Coronary artery (tissue), 2 donors: ENCODE measurements at regions not wholly inside any gene's neighbourhood (a gene's known extent, or its start where the extent isn't known, plus 50 kb on each side); places are given as distances from the start of the nearest gene placed in this dataset.

Source experiments
- DNase-seq: peaks from one replicate; pipeline ENCODE4 v3.0.0-alpha.2; 2017; ENCODE audit warnings: low spot score
- H3K27ac ChIP-seq, 2 donors: fragments of 200-600 bp; sonication (generic); one replicate each; pipeline ENCODE4 v1.5.1; 2016 to 2019
- H3K4me3 ChIP-seq: fragments of 200-600 bp; sonication (generic); 2 replicates; pipeline ENCODE4 v1.5.1; 2016; ENCODE audit warnings: mild to moderate bottlenecking, moderate library complexity
- CTCF ChIP-seq: fragments of 200-600 bp; sonication (generic); IDR thresholded peaks from one replicate; pipeline ENCODE4 v1.5.1; 2019; ENCODE audit warnings: antibody characterized with exemption

GRCh38 chr4:81804849-81805248 is 333.1 kb upstream of the RASGEF1B start:
- Histone ChIP-seq H3K4me3 (no peak overlapping the region), H3K27ac (no peak overlapping the region)
- no peak for TF ChIP-seq CTCF
- DNase-seq: no peak

GRCh38 chr4:81802285-81802846 is 330.7 kb upstream of the RASGEF1B start:
- no peak for TF ChIP-seq CTCF
- Histone ChIP-seq H3K4me3 (no peak overlapping the region), H3K27ac (no peak overlapping the region)
- DNase-seq: no peak

DNA sequence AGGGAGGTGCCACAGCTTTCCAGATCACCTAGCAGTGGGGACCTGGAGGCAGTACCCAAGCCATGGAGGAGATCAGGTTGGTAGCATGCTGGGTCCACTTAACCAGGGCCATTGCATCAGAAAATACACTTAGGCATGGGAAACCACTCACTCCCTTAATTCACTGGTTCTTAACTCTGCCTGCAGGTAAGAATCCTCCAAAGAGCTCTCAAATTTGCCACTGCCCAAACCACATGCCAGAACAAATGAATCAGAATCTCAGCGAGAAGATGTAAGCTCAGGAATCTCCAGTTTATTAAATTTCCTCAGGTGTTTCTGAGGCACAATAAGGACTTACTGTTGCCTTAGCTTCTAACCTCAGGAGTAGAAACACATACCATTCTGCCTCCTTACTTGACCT is 327.7 kb upstream of the RASGEF1B start:
- TF ChIP-seq CTCF: no peak
- no peak for DNase-seq
- H3K27ac ChIP-seq: no peak overlapping the region
- no peak overlapping the region for H3K4me3 ChIP-seq

GRCh38 chr4:81796790-81797528 is 325.3 kb upstream of the RASGEF1B start:
- H3K27ac ChIP-seq: no peak overlapping the region
- no peak for DNase-seq
- H3K4me3 ChIP-seq: no peak overlapping the region

GRCh38 chr4:81792521-81792920 is 320.8 kb upstream of the RASGEF1B start:
- no peak for DNase-seq
- TF ChIP-seq CTCF: no peak
- Histone ChIP-seq H3K27ac (no peak overlapping the region), H3K4me3 (no peak overlapping the region)

More at GRCh38 chr4:81796790-81797528, 325.3 kb upstream of the RASGEF1B start:
- no peak for TF ChIP-seq CTCF

- no peak overlapping the region for H3K27ac ChIP-seq
- DNase-seq: no peak
- no peak for TF ChIP-seq CTCF
Observed at GRCh38 chr4:81790477-81790876, 318.8 kb upstream of the RASGEF1B start.

More at GRCh38 chr4:81790477-81790876, 318.8 kb upstream of the RASGEF1B start:
- H3K4me3 ChIP-seq: no peak overlapping the region
